GM21390 (cell line): ENCODE measurements at regions not wholly inside any gene's neighbourhood (a gene's known extent, or its start where the extent isn't known, plus 50 kb on each side); places are given as distances from the start of the nearest gene placed in this dataset.
A peak's percentile ranks its signal among the peaks of the same experiment; 100 is the strongest.

Experiments
- ATAC-seq: cut with Tn5 transposase; IDR thresholded peaks from one replicate; pipeline ENCODE4 v1.9.1; 2021; ENCODE audit not compliant: unreplicated experiment

- no peak for ATAC-seq
Measured at GRCh38 chr11:106212081-106212480, 134.6 kb downstream of the AASDHPPT start.

- no peak for ATAC-seq
Measured at GRCh38 chr11:106216281-106216680, 138.8 kb downstream of the AASDHPPT start.

- no peak for ATAC-seq
Measured at GRCh38 chr11:106217456-106217855, 140.0 kb downstream of the AASDHPPT start.

GRCh38 chr11:106218106-106218505 is 140.6 kb downstream of the AASDHPPT start:
- ATAC-seq = no peak

GRCh38 chr11:106222626-106223025 is 145.2 kb downstream of the AASDHPPT start:
- no peak for ATAC-seq

GRCh38 chr11:106224172-106224571 is 146.7 kb downstream of the AASDHPPT start:
- ATAC-seq = no peak

- ATAC-seq = no peak
Measured at GRCh38 chr11:106228996-106229395, 151.5 kb downstream of the AASDHPPT start.

- no peak for ATAC-seq
Measured at GRCh38 chr11:106231591-106231990, 154.1 kb downstream of the AASDHPPT start.

GRCh38 chr11:106233191-106233590 is 155.7 kb downstream of the AASDHPPT start:
- peak; percentile 63 for ATAC-seq

GRCh38 chr11:106234794-106235193 is 157.3 kb downstream of the AASDHPPT start:
- ATAC-seq = no peak

GRCh38 chr11:106236295-106236694 is 158.8 kb downstream of the AASDHPPT start:
- no peak for ATAC-seq

GRCh38 chr11:106238704-106239360 is 161.4 kb downstream of the AASDHPPT start:
- no peak for ATAC-seq

GRCh38 chr11:106241601-106242257 is 164.3 kb downstream of the AASDHPPT start:
- ATAC-seq = no peak

GRCh38 chr11:106242718-106243415 is 165.4 kb downstream of the AASDHPPT start:
- no peak for ATAC-seq

- ATAC-seq = no peak
Measured at GRCh38 chr11:106246495-106246894, 169.0 kb downstream of the AASDHPPT start.

- ATAC-seq = no peak
Measured at GRCh38 chr11:106249617-106250239, 172.3 kb downstream of the AASDHPPT start.

- ATAC-seq = no peak
Measured at GRCh38 chr11:106262852-106263251, 185.4 kb downstream of the AASDHPPT start.

GRCh38 chr11:106263527-106263926 is 186.1 kb downstream of the AASDHPPT start:
- ATAC-seq = no peak

- ATAC-seq = no peak
Measured at GRCh38 chr11:106271086-106271485, 193.6 kb downstream of the AASDHPPT start.

GRCh38 chr11:106271686-106272085 is 194.2 kb downstream of the AASDHPPT start:
- no peak for ATAC-seq

GRCh38 chr11:106275151-106275550 is 197.7 kb downstream of the AASDHPPT start:
- ATAC-seq = no peak

- ATAC-seq = no peak
Measured at GRCh38 chr11:106276126-106276525, 198.7 kb downstream of the AASDHPPT start.
